ENCODE measurements at regions not wholly inside any gene's neighbourhood (a gene's known extent, or its start where the extent isn't known, plus 50 kb on each side); places are given as distances from the start of the nearest gene placed in this dataset.

DNA sequence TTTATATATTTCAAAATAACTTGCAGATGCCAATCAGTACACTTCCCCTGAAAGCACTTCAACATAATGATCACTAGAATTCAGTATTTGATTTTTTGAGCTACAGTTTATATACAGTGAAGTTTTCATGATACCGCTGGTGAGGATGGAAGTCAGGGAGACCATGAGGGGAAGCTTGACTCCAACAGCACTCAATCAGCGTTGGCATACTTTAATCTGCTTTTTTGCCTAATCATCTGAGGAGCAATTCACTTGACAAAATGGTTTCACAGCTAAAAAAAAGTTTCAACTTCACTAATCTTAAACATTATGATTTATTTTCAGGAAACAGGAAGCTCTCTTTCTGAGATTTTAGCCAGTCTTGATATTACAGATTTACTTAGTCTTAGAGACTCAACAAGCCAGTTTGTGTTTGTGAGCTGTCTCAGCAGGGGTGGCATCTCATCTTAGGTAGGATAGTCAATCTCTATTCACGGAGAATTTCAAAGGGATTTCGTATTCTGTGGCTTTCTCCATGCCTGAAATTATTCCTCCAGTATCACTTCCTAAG lies 111.4 kb upstream of the ARRDC3 start:
- H3K4me1 ChIP-seq (ENCODE audit: control insufficient read depth in 2 of 3, insufficient read depth in 2 of 3, low read depth in 1 of 3, low read length in 3 of 3): no peaks in the 10 kb centered on the region
- no peaks in the 10 kb centered on the region for H3K9me3 ChIP-seq (ENCODE audit: control insufficient read depth in 2 of 3, insufficient read depth in 1 of 3, low read length in 3 of 3)
- intact Hi-C loops (cut with DNase I): no loop called here
- H3K9ac ChIP-seq (ENCODE audit: low read length in 3 of 3): no peak overlapping the region
- no peaks in the 10 kb centered on the region for H3K36me3 ChIP-seq (ENCODE audit: control insufficient read depth in 2 of 3, insufficient read depth in 3 of 3, low read length in 3 of 3)
- no peaks in the 10 kb centered on the region for H3K27me3 ChIP-seq (ENCODE audit: control insufficient read depth, insufficient read depth, low read length)
- FAIRE-seq: no peak
- TF ChIP-seq, protein P1, sequence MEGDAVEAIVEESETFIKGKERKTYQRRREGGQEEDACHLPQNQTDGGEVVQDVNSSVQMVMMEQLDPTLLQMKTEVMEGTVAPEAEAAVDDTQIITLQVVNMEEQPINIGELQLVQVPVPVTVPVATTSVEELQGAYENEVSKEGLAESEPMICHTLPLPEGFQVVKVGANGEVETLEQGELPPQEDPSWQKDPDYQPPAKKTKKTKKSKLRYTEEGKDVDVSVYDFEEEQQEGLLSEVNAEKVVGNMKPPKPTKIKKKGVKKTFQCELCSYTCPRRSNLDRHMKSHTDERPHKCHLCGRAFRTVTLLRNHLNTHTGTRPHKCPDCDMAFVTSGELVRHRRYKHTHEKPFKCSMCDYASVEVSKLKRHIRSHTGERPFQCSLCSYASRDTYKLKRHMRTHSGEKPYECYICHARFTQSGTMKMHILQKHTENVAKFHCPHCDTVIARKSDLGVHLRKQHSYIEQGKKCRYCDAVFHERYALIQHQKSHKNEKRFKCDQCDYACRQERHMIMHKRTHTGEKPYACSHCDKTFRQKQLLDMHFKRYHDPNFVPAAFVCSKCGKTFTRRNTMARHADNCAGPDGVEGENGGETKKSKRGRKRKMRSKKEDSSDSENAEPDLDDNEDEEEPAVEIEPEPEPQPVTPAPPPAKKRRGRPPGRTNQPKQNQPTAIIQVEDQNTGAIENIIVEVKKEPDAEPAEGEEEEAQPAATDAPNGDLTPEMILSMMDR (IDR thresholded peaks at IDR 0.05; ENCODE audit: borderline replicate concordance, extremely low read depth, insufficient read depth): no peak
- DNase-seq: no peak
- H3K27ac ChIP-seq (ENCODE audit: low read depth in 2 of 2, low read length in 2 of 2): no peak overlapping the region
- no peak overlapping the region for H3K4me3 ChIP-seq (ENCODE audit: low read length in 3 of 3)

DNA sequence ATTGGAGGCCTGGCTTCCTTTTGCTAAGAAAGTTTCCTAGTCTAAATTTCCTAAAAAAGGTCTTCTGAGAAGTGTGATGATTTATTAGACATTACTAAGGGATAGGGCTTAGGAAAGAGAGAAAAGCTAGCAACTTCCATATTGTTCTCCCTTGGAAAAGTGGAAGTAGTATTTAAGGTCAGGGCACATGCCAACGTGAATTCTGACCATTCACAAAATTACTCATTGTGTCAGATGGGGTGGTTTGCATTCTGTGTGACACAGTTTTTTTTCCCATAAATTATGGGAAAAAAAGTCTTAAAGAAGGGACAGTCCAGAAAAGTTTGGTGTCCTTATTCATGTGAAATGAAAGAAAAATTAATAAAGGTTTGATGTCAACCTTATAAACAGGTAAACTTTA lies 110.0 kb upstream of the ARRDC3 start:
- H3K27ac ChIP-seq (ENCODE audit: low read depth in 2 of 2, low read length in 2 of 2): no peak overlapping the region
- H3K36me3 ChIP-seq (ENCODE audit: control insufficient read depth in 2 of 3, insufficient read depth in 3 of 3, low read length in 3 of 3): no peaks in the 10 kb centered on the region
- intact Hi-C loops (cut with DNase I): no loop called here
- no peaks in the 10 kb centered on the region for H3K4me1 ChIP-seq (ENCODE audit: control insufficient read depth in 2 of 3, insufficient read depth in 2 of 3, low read depth in 1 of 3, low read length in 3 of 3)
- H3K27me3 ChIP-seq (ENCODE audit: control insufficient read depth, insufficient read depth, low read length): no peaks in the 10 kb centered on the region
- H3K9me3 ChIP-seq (ENCODE audit: control insufficient read depth in 2 of 3, insufficient read depth in 1 of 3, low read length in 3 of 3): no peaks in the 10 kb centered on the region
- TF ChIP-seq, protein P1 (IDR thresholded peaks at IDR 0.05; ENCODE audit: borderline replicate concordance, extremely low read depth, insufficient read depth): no peak
- FAIRE-seq (no peak), DNase-seq (no peak)
- H3K4me3 ChIP-seq (ENCODE audit: low read length in 3 of 3): no peak overlapping the region
- H3K9ac ChIP-seq (ENCODE audit: low read length in 3 of 3): no peak overlapping the region

DNA sequence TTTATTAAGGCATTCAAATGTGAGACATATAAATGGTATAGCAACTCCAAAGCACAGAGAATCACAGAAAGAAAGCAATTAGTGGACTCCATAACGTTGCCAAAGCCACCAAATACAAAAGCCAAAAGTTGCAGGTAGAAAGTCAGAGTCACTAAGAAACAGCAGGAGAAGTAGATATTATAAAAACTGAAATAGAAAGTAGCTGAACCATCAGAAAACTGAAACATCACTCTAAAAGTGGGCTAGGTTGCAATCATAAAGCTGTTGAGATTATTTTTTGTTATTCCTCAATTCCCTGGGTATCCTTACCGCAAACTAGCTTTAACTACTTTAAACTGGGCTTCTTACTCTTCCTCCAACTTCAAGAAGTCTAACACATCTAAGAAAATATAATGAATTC lies 108.1 kb upstream of the ARRDC3 start:
- TF ChIP-seq, protein P1 (IDR thresholded peaks at IDR 0.05; ENCODE audit: borderline replicate concordance, extremely low read depth, insufficient read depth): no peak
- intact Hi-C loops (cut with DNase I): no loop called here
- Histone ChIP-seq H3K36me3 (ENCODE audit: control insufficient read depth in 2 of 3, insufficient read depth in 3 of 3, low read length in 3 of 3) (no peaks in the 10 kb centered on the region), H3K27me3 (ENCODE audit: control insufficient read depth, insufficient read depth, low read length) (no peaks in the 10 kb centered on the region), H3K4me1 (ENCODE audit: control insufficient read depth in 2 of 3, insufficient read depth in 2 of 3, low read depth in 1 of 3, low read length in 3 of 3) (no peaks in the 10 kb centered on the region), H3K9me3 (ENCODE audit: control insufficient read depth in 2 of 3, insufficient read depth in 1 of 3, low read length in 3 of 3) (no peaks in the 10 kb centered on the region), H3K27ac (ENCODE audit: low read depth in 2 of 2, low read length in 2 of 2) (no peak overlapping the region), H3K9ac (ENCODE audit: low read length in 3 of 3) (no peak overlapping the region), H3K4me3 (ENCODE audit: low read length in 3 of 3) (no peak overlapping the region)
- no peak for DNase-seq
- no peak for FAIRE-seq

DNA sequence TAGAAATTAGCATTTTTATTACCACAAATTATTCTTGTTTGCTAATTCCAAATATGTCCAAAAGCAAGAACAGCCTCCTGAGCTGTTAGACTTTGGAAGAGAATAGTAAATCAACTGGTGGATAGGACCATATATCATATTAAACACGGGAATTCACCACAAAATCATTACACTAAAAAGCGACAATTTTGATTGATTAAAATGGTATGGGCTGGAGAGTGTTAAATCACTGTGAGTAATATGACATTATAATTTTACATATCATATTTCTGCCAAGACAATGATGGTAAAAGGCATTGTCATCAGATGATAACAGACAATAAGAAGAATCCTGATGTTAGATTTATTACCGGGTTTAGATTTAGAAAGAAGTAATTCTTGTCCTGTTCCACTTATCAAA lies 107.2 kb upstream of the ARRDC3 start:
- no peak overlapping the region for H3K4me3 ChIP-seq (ENCODE audit: low read length in 3 of 3)
- H3K9me3 ChIP-seq (ENCODE audit: control insufficient read depth in 2 of 3, insufficient read depth in 1 of 3, low read length in 3 of 3): no peaks in the 10 kb centered on the region
- H3K4me1 ChIP-seq (ENCODE audit: control insufficient read depth in 2 of 3, insufficient read depth in 2 of 3, low read depth in 1 of 3, low read length in 3 of 3): no peaks in the 10 kb centered on the region
- no peak overlapping the region for H3K9ac ChIP-seq (ENCODE audit: low read length in 3 of 3)
- H3K36me3 ChIP-seq (ENCODE audit: control insufficient read depth in 2 of 3, insufficient read depth in 3 of 3, low read length in 3 of 3): no peaks in the 10 kb centered on the region
- TF ChIP-seq, protein P1 (IDR thresholded peaks at IDR 0.05; ENCODE audit: borderline replicate concordance, extremely low read depth, insufficient read depth): no peak
- DNase-seq (no peak), FAIRE-seq (no peak)
- H3K27ac ChIP-seq (ENCODE audit: low read depth in 2 of 2, low read length in 2 of 2): no peak overlapping the region
- intact Hi-C loops (cut with DNase I): no loop called here
- no peaks in the 10 kb centered on the region for H3K27me3 ChIP-seq (ENCODE audit: control insufficient read depth, insufficient read depth, low read length)
